ENCODE measurements at regions not wholly inside any gene's neighbourhood (a gene's known extent, or its start where the extent isn't known, plus 50 kb on each side); places are given as distances from the start of the nearest gene placed in this dataset.

DNA sequence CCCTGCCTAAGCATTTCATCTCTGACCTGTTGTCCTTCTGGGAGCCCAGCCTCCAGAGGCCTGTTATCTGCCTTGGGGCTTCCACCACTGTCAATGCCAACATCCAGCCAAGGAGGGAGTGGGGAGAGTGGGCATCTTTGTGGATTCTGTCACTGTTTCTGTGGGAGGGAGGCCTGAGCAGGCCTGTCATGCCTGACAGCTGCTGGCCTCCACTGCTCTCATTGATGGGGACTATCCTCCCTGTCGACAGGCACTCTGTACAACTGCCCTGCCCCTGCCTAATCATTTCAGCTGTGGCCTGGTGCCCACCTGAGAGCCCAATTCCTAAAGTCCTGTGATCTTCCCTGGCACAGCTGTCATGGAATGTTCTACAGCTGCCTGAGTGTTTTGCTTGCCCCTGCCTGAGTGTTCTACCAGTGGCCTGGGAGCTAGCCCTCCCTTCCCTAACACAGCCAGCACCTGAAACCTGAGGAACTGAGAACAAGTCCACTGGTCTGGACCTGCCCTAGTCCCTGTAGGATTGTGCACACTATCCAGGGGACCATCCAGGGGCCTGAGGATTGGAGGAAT lies 145.3 kb downstream of the FAM83B start:
- Histone ChIP-seq H3K4me1 (no peaks in the 10 kb centered on the region), H3K27me3 (no peaks in the 10 kb centered on the region), H3K36me3 (no peaks in the 10 kb centered on the region), H3K9ac (ENCODE audit: low read depth in 2 of 2, low read length in 2 of 2) (no peak overlapping the region), H3K27ac (no peak overlapping the region), H3K9me3 (no peaks in the 10 kb centered on the region), H3K4me3 (no peak overlapping the region)
- intact Hi-C loops (cut with DNase I): no loop called here
- TF ChIP-seq, protein P1, sequence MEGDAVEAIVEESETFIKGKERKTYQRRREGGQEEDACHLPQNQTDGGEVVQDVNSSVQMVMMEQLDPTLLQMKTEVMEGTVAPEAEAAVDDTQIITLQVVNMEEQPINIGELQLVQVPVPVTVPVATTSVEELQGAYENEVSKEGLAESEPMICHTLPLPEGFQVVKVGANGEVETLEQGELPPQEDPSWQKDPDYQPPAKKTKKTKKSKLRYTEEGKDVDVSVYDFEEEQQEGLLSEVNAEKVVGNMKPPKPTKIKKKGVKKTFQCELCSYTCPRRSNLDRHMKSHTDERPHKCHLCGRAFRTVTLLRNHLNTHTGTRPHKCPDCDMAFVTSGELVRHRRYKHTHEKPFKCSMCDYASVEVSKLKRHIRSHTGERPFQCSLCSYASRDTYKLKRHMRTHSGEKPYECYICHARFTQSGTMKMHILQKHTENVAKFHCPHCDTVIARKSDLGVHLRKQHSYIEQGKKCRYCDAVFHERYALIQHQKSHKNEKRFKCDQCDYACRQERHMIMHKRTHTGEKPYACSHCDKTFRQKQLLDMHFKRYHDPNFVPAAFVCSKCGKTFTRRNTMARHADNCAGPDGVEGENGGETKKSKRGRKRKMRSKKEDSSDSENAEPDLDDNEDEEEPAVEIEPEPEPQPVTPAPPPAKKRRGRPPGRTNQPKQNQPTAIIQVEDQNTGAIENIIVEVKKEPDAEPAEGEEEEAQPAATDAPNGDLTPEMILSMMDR (IDR thresholded peaks at IDR 0.05): no peak
- DNase-seq: no peak

DNA sequence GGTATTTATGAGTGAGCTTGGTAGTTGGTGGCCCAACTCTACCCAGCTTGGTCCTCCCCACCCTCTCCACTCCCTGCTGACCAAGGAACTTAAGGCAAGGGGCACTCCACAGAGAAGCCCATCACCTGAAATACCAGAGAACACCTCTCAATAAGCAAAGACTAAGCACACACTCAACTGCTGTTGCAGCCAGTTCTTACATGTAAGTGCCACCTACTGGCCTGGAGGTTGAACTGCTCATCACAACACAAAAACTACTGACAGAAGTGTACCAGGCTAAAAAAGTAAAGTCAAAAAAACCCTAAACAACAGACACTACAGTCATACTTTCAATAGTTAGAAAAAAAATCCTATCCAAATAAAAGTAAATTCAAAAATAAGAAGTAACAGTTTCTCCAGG lies 146.2 kb downstream of the FAM83B start:
- Histone ChIP-seq H3K4me1 (no peaks in the 10 kb centered on the region), H3K27me3 (no peaks in the 10 kb centered on the region), H3K9ac (ENCODE audit: low read depth in 2 of 2, low read length in 2 of 2) (no peak overlapping the region), H3K9me3 (no peaks in the 10 kb centered on the region), H3K4me3 (no peak overlapping the region), H3K36me3 (no peaks in the 10 kb centered on the region), H3K27ac (no peak overlapping the region)
- no peak for DNase-seq
- TF ChIP-seq, protein P1 (IDR thresholded peaks at IDR 0.05): no peak
- intact Hi-C loops (cut with DNase I): no loop called here

DNA sequence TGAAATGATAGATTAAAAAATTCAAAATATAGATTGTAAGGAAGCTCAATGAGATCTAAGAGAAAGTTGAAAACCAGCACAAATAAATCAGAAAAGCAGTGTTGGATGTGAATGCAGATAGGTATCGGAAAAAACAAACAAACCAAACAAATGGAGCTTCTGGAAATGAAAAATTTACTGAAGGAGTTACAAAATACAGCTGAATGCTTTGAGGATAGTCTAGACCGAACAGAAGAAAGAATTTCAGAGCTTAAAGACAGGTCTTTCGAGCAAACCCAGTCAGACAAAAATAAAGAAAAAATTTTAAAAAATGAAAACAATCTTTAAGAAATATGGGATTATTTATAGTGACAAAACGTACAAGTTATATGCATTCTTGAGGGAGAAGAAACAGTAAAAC lies 146.7 kb downstream of the FAM83B start:
- DNase-seq: no peak
- no peak overlapping the region for H3K27ac ChIP-seq
- H3K4me1 ChIP-seq: no peaks in the 10 kb centered on the region
- H3K36me3 ChIP-seq: no peaks in the 10 kb centered on the region
- no peaks in the 10 kb centered on the region for H3K9me3 ChIP-seq
- H3K9ac ChIP-seq (ENCODE audit: low read depth in 2 of 2, low read length in 2 of 2): no peak overlapping the region
- TF ChIP-seq, protein P1 (IDR thresholded peaks at IDR 0.05): no peak
- intact Hi-C loops (cut with DNase I): no loop called here
- no peaks in the 10 kb centered on the region for H3K27me3 ChIP-seq
- no peak overlapping the region for H3K4me3 ChIP-seq

DNA sequence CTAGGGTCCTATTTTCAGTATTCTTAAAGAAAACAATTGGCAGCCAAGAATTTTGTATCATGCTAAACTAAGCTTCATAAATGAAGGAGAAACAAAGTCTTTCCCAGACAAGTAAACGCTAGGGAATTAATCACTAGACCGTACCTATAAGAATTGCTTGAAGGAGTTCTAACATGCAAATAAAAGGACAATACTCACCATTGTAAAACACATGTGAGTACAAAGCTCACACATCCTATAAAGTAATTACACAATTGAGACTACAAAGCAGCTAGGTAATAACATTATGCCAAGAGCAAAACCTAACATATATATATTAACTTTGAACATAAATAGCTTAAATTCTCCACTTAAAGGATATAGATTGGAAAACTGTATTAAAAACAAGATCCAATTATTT lies 147.4 kb downstream of the FAM83B start:
- Histone ChIP-seq H3K4me3 (no peak overlapping the region), H3K9ac (ENCODE audit: low read depth in 2 of 2, low read length in 2 of 2) (no peak overlapping the region), H3K4me1 (no peaks in the 10 kb centered on the region), H3K27ac (no peak overlapping the region), H3K9me3 (no peaks in the 10 kb centered on the region), H3K27me3 (no peaks in the 10 kb centered on the region), H3K36me3 (no peaks in the 10 kb centered on the region)
- TF ChIP-seq, protein P1 (IDR thresholded peaks at IDR 0.05): no peak
- intact Hi-C loops (cut with DNase I): no loop called here
- DNase-seq: no peak

DNA sequence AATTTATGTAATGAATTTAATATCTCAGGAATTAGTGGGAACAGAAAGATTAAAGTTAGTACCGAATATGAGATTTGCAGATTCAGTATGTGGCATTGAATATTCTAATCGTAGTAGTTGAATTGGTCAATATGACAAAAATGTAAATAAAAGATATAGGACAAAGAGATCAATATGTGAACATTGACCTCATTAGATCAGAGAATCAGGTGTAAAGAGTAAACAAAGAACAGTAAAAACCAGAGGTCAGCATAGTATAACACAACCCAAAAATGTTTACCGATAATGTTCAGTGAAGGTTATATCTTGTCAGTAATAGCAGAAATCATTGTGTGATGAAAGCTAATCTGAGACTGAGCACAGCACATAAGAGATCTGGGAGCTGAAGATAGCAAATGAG lies 152.0 kb downstream of the FAM83B start:
- H3K9ac ChIP-seq (ENCODE audit: low read depth in 2 of 2, low read length in 2 of 2): no peak overlapping the region
- H3K4me1 ChIP-seq: no peaks in the 10 kb centered on the region
- no peaks in the 10 kb centered on the region for H3K9me3 ChIP-seq
- intact Hi-C loops (cut with DNase I): no loop called here
- H3K36me3 ChIP-seq: no peaks in the 10 kb centered on the region
- H3K27me3 ChIP-seq: no peaks in the 10 kb centered on the region
- TF ChIP-seq, protein P1 (IDR thresholded peaks at IDR 0.05): no peak
- H3K4me3 ChIP-seq: no peak overlapping the region
- no peak for DNase-seq
- no peak overlapping the region for H3K27ac ChIP-seq

All from colonic mucosa (tissue), 4 donors.